ENCODE measurements at regions not wholly inside any gene's neighbourhood (a gene's known extent, or its start where the extent isn't known, plus 50 kb on each side); places are given as distances from the start of the nearest gene placed in this dataset.

DNA sequence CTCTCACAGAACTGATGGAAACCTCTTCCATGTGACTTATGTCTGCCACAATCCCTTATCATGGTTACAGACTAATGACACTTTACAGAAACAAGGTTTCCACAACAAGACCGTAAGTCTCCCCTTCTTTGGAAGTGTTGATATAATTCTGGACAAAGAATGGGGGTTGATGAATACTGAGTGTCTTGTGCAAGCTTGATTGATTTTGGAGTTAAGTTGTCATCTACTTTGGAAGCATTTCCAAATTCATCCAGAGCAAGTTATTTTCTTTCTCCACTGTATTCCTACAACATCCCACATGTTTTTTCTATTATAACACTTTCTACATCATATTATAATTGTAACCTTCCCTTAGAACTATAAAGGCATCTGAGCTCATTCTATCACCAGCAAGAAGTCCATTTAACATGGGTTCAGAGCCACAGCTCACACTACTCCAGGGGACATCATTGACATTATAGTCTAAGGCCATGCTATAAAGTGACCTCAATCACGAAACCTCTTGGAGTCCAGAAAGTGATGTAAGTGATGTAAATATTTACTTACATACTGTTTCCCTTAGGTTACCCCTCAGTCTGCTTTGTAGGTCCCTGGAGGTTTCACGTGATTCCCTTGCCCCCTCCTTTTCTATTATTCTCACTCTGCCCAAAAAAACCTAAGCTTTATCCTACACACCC, 125.7 kb upstream of the PBX1 start:
- H3K9ac ChIP-seq (ENCODE audit: low read length) = no peak overlapping the region
- no peaks in the 10 kb centered on the region for H4K20me1 ChIP-seq (ENCODE audit: insufficient read depth)
- DNase-seq (ENCODE audit: low read depth, low spot score) = no peak
- H3K79me2 ChIP-seq (ENCODE audit: insufficient read depth, low read length) = no peaks in the 10 kb centered on the region
- no peak overlapping the region for H2AFZ ChIP-seq (ENCODE audit: low read depth, low read length, poor library complexity, severe bottlenecking)
- no peak for ATAC-seq
- no peak overlapping the region for H3K27ac ChIP-seq (ENCODE audit: low read depth, low read length)
- TF ChIP-seq JUND (IDR thresholded peaks at IDR 0.05) (no peak), EZH2 (IDR thresholded peaks at IDR 0.05) (no peak), EGR1 (IDR thresholded peaks at IDR 0.05; ENCODE audit: low read depth) (no peak), YY1 (IDR thresholded peaks at IDR 0.05; ENCODE audit: extremely low read depth, insufficient replicate concordance, low read depth, low read length) (no peak), TCF7L2 (IDR thresholded peaks at IDR 0.05; ENCODE audit: borderline replicate concordance, extremely low read depth, insufficient read depth, insufficient read length) (no peak), FOSL1 (IDR thresholded peaks at IDR 0.05; ENCODE audit: low read depth) (no peak), ZFX (IDR thresholded peaks at IDR 0.05) (no peak), POLR2AphosphoS5 (IDR thresholded peaks at IDR 0.05; ENCODE audit: low read depth, low read length) (no peak), SIN3A (IDR thresholded peaks at IDR 0.05; ENCODE audit: low read depth) (no peak), ATF3 (IDR thresholded peaks at IDR 0.05) (no peak), RAD21 (IDR thresholded peaks at IDR 0.05; ENCODE audit: low read depth) (no peak), MAX (IDR thresholded peaks at IDR 0.05) (no peak), SRF (IDR thresholded peaks at IDR 0.05; ENCODE audit: low read depth) (no peak), POLR2A (IDR thresholded peaks at IDR 0.05; ENCODE audit: borderline replicate concordance, extremely low read depth, insufficient read depth, insufficient read length) (no peak)
- TF ChIP-seq, protein P1, sequence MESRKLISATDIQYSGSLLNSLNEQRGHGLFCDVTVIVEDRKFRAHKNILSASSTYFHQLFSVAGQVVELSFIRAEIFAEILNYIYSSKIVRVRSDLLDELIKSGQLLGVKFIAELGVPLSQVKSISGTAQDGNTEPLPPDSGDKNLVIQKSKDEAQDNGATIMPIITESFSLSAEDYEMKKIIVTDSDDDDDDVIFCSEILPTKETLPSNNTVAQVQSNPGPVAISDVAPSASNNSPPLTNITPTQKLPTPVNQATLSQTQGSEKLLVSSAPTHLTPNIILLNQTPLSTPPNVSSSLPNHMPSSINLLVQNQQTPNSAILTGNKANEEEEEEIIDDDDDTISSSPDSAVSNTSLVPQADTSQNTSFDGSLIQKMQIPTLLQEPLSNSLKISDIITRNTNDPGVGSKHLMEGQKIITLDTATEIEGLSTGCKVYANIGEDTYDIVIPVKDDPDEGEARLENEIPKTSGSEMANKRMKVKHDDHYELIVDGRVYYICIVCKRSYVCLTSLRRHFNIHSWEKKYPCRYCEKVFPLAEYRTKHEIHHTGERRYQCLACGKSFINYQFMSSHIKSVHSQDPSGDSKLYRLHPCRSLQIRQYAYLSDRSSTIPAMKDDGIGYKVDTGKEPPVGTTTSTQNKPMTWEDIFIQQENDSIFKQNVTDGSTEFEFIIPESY (IDR thresholded peaks at IDR 0.05; ENCODE audit: extremely low read depth, insufficient replicate concordance, low read length) = no peak
- TF ChIP-seq, protein P2, sequence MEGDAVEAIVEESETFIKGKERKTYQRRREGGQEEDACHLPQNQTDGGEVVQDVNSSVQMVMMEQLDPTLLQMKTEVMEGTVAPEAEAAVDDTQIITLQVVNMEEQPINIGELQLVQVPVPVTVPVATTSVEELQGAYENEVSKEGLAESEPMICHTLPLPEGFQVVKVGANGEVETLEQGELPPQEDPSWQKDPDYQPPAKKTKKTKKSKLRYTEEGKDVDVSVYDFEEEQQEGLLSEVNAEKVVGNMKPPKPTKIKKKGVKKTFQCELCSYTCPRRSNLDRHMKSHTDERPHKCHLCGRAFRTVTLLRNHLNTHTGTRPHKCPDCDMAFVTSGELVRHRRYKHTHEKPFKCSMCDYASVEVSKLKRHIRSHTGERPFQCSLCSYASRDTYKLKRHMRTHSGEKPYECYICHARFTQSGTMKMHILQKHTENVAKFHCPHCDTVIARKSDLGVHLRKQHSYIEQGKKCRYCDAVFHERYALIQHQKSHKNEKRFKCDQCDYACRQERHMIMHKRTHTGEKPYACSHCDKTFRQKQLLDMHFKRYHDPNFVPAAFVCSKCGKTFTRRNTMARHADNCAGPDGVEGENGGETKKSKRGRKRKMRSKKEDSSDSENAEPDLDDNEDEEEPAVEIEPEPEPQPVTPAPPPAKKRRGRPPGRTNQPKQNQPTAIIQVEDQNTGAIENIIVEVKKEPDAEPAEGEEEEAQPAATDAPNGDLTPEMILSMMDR (IDR thresholded peaks at IDR 0.05 in 2 of 3, conservative IDR thresholded peaks at IDR 0.05 in 1 of 3; ENCODE audit: borderline replicate concordance in 1 of 3, insufficient read depth in 1 of 3, low read depth in 2 of 3, low read length in 2 of 3) = no peak
- BruUV-seq (replicated peaks) = no TSS peak
- intact Hi-C loops (cut with micrococcal nuclease) = no loop called here
- POLR2A ChIA-PET = no interaction called here
- H3K27me3 ChIP-seq (ENCODE audit: insufficient read depth, low read length) = no peaks in the 10 kb centered on the region
- H3K9me3 ChIP-seq (ENCODE audit: control insufficient read depth in 1 of 2, insufficient read depth in 1 of 2, low read depth in 1 of 2, low read length in 2 of 2) = no peaks in the 10 kb centered on the region
- no peak overlapping the region for H3K4me3 ChIP-seq (replicated peaks in 1 of 2; ENCODE audit: low read depth in 1 of 2, low read length in 2 of 2)
- CTCF ChIA-PET = no interaction called here
- no peaks in the 10 kb centered on the region for H3K9me2 ChIP-seq (ENCODE audit: insufficient read depth)
- no peaks in the 10 kb centered on the region for H3K36me3 ChIP-seq (ENCODE audit: control insufficient read depth in 1 of 2, insufficient read depth in 2 of 2, low read length in 2 of 2)
- H3K4me1 ChIP-seq (ENCODE audit: control insufficient read depth in 1 of 2, insufficient read depth in 2 of 2, low read length in 2 of 2) = no peaks in the 10 kb centered on the region
- RAD21 ChIA-PET (ENCODE audit: low non-redundant PET in 1 of 2, low total read pairs in 2 of 2, uncharacterized antibody in 2 of 2, unreplicated experiment in 2 of 2) = no interaction called here
- H3K4me2 ChIP-seq (ENCODE audit: low read length) = no peak overlapping the region

Data from HCT116 (cell line).